ENCODE measurements at regions not wholly inside any gene's neighbourhood (a gene's known extent, or its start where the extent isn't known, plus 50 kb on each side); places are given as distances from the start of the nearest gene placed in this dataset.
"Not testable (repeated sequence)": the region's sequence is repeated elsewhere in the genome, so short reads cannot be mapped to it uniquely, and the experiment has no call there.

- H3K9ac ChIP-seq: no peak overlapping the region
- H3K4me2 ChIP-seq (ENCODE audit: unreplicated experiment): no peak overlapping the region
- no peaks in the 10 kb centered on the region for H3K4me1 ChIP-seq (ENCODE audit: insufficient read depth)
- no peaks in the 10 kb centered on the region for H4K20me1 ChIP-seq (ENCODE audit: insufficient read depth)
- TF ChIP-seq EZH2 (IDR thresholded peaks at IDR 0.05; ENCODE audit: insufficient read depth, poor library complexity, severe bottlenecking) (no peak), EZH2phosphoT487 (IDR thresholded peaks at IDR 0.05; ENCODE audit: insufficient read depth, low read depth) (no peak)
- H3K27me3 ChIP-seq (replicated peaks; ENCODE audit: insufficient read depth): no peaks in the 10 kb centered on the region; the same call in 1 of the 2 replicates
- H3K79me2 ChIP-seq (ENCODE audit: insufficient read depth): no peaks in the 10 kb centered on the region
- DNase-seq: no peak
- H3K9me3 ChIP-seq (ENCODE audit: low read depth): no peaks in the 10 kb centered on the region
- H3K4me3 ChIP-seq: no peak overlapping the region
- H2AFZ ChIP-seq: no peak overlapping the region
- in situ Hi-C loops (cut with MboI): no loop called here
- WGBS, 2 experiments (ENCODE audit: low coverage in 1 of 2, low lambda C conversion rate in 2 of 2, missing lambda C conversion rate in 2 of 2): 70 to 73% methylated on average over 2 of the region's 2 CpGs
- no peak overlapping the region for H3K27ac ChIP-seq
- H3F3A ChIP-seq (ENCODE audit: insufficient read depth): no peaks in the 10 kb centered on the region
- no peaks in the 10 kb centered on the region for H3K36me3 ChIP-seq (ENCODE audit: low read depth)
- peaks cover 3% of the 10 kb centered on the region; the same call in 1 of the 2 replicates for H3K9me2 ChIP-seq (ENCODE audit: insufficient read depth)
These were observed 415.7 kb upstream of the MTPN start for GRCh38 chr7:136392856-136393255.

GRCh38 chr7:136391371-136391770 is 414.2 kb upstream of the MTPN start:
- 14 to 19% methylated on average over 6 of the region's 6 CpGs for WGBS, 2 experiments (ENCODE audit: low coverage in 1 of 2, low lambda C conversion rate in 2 of 2, missing lambda C conversion rate in 2 of 2)
- Histone ChIP-seq H3K4me2 (ENCODE audit: unreplicated experiment) (no peak overlapping the region), H3K36me3 (ENCODE audit: low read depth) (no peaks in the 10 kb centered on the region), H4K20me1 (ENCODE audit: insufficient read depth) (no peaks in the 10 kb centered on the region), H3K9me2 (ENCODE audit: insufficient read depth) (peaks cover 3% of the 10 kb centered on the region; the same call in 1 of the 2 replicates), H3K4me3 (no peak overlapping the region), H2AFZ (no peak overlapping the region), H3K9me3 (ENCODE audit: low read depth) (no peaks in the 10 kb centered on the region), H3K4me1 (ENCODE audit: insufficient read depth) (no peaks in the 10 kb centered on the region), H3K27me3 (replicated peaks; ENCODE audit: insufficient read depth) (no peaks in the 10 kb centered on the region; the same call in 1 of the 2 replicates), H3K79me2 (ENCODE audit: insufficient read depth) (no peaks in the 10 kb centered on the region), H3F3A (ENCODE audit: insufficient read depth) (no peaks in the 10 kb centered on the region), H3K9ac (no peak overlapping the region), H3K27ac (no peak overlapping the region)
- DNase-seq: no peak
- TF ChIP-seq EZH2 (IDR thresholded peaks at IDR 0.05; ENCODE audit: insufficient read depth, poor library complexity, severe bottlenecking) (no peak), EZH2phosphoT487 (IDR thresholded peaks at IDR 0.05; ENCODE audit: insufficient read depth, low read depth) (no peak)
- in situ Hi-C loops (cut with MboI): no loop called here

GRCh38 chr7:136389933-136390332 is 412.8 kb upstream of the MTPN start:
- Histone ChIP-seq H2AFZ (no peak overlapping the region), H3K27me3 (replicated peaks; ENCODE audit: insufficient read depth) (no peaks in the 10 kb centered on the region; the same call in 1 of the 2 replicates), H3K4me1 (ENCODE audit: insufficient read depth) (no peaks in the 10 kb centered on the region), H3K27ac (no peak overlapping the region), H3K4me3 (no peak overlapping the region), H3F3A (ENCODE audit: insufficient read depth) (no peaks in the 10 kb centered on the region), H3K9me2 (ENCODE audit: insufficient read depth) (peaks cover 3% of the 10 kb centered on the region; the same call in 1 of the 2 replicates), H3K9me3 (ENCODE audit: low read depth) (no peaks in the 10 kb centered on the region), H4K20me1 (ENCODE audit: insufficient read depth) (no peaks in the 10 kb centered on the region), H3K79me2 (ENCODE audit: insufficient read depth) (no peaks in the 10 kb centered on the region), H3K9ac (no peak overlapping the region), H3K36me3 (ENCODE audit: low read depth) (no peaks in the 10 kb centered on the region), H3K4me2 (ENCODE audit: unreplicated experiment) (no peak overlapping the region)
- TF ChIP-seq EZH2phosphoT487 (IDR thresholded peaks at IDR 0.05; ENCODE audit: insufficient read depth, low read depth): no peak
- no peak for TF ChIP-seq EZH2 (IDR thresholded peaks at IDR 0.05; ENCODE audit: insufficient read depth, poor library complexity, severe bottlenecking)
- 21 to 24% methylated on average over 3 of the region's 3 CpGs for WGBS, 2 experiments (ENCODE audit: low coverage in 1 of 2, low lambda C conversion rate in 2 of 2, missing lambda C conversion rate in 2 of 2)
- no peak for DNase-seq
- in situ Hi-C loops (cut with MboI): no loop called here

- Histone ChIP-seq H3K79me2 (ENCODE audit: insufficient read depth) (no peaks in the 10 kb centered on the region), H3K36me3 (ENCODE audit: low read depth) (no peaks in the 10 kb centered on the region), H3F3A (ENCODE audit: insufficient read depth) (no peaks in the 10 kb centered on the region), H3K4me2 (ENCODE audit: unreplicated experiment) (no peak overlapping the region), H4K20me1 (ENCODE audit: insufficient read depth) (no peaks in the 10 kb centered on the region), H3K9me2 (ENCODE audit: insufficient read depth) (no peaks in the 10 kb centered on the region), H3K4me3 (no peak overlapping the region), H3K4me1 (ENCODE audit: insufficient read depth) (no peaks in the 10 kb centered on the region), H3K9ac (no peak overlapping the region), H2AFZ (no peak overlapping the region), H3K9me3 (ENCODE audit: low read depth) (no peaks in the 10 kb centered on the region), H3K27ac (no peak overlapping the region), H3K27me3 (replicated peaks; ENCODE audit: insufficient read depth) (no peaks in the 10 kb centered on the region; the same call in 1 of the 2 replicates)
- DNase-seq: no peak
- no peak for TF ChIP-seq EZH2phosphoT487 (IDR thresholded peaks at IDR 0.05; ENCODE audit: insufficient read depth, low read depth)
- TF ChIP-seq EZH2 (IDR thresholded peaks at IDR 0.05; ENCODE audit: insufficient read depth, poor library complexity, severe bottlenecking): no peak
- WGBS, 2 experiments (ENCODE audit: low coverage in 1 of 2, low lambda C conversion rate in 2 of 2, missing lambda C conversion rate in 2 of 2): 13 to 18% methylated on average over 2 of the region's 2 CpGs
- in situ Hi-C loops (cut with MboI): no loop called here
These were observed 409.7 kb upstream of the MTPN start for GRCh38 chr7:136386876-136387275.

- H3K9me3 ChIP-seq (ENCODE audit: low read depth); H3K4me2 ChIP-seq (ENCODE audit: unreplicated experiment); H3K79me2 ChIP-seq (ENCODE audit: insufficient read depth); H3K4me1 ChIP-seq (ENCODE audit: insufficient read depth); H3K27me3 ChIP-seq (replicated peaks; ENCODE audit: insufficient read depth); H3K4me3 ChIP-seq; in situ Hi-C loops (cut with MboI); H4K20me1 ChIP-seq (ENCODE audit: insufficient read depth); DNase-seq; H3K36me3 ChIP-seq (ENCODE audit: low read depth); H3K9me2 ChIP-seq (ENCODE audit: insufficient read depth); H3K27ac ChIP-seq; H3K9ac ChIP-seq; H2AFZ ChIP-seq; H3F3A ChIP-seq (ENCODE audit: insufficient read depth): not testable (repeated sequence)
These were observed 394.2 kb upstream of the MTPN start for GRCh38 chr7:136371409-136371808.

Data from GM23248 (cell line).